Kasumi-1 (cell line): ENCODE measurements at regions not wholly inside any gene's neighbourhood (a gene's known extent, or its start where the extent isn't known, plus 50 kb on each side); places are given as distances from the start of the nearest gene placed in this dataset.
"Not testable (repeated sequence)": the region's sequence is repeated elsewhere in the genome, so short reads cannot be mapped to it uniquely, and the experiment has no call there.

Source experiments
- DNase-seq, 2 experiments: peaks; one replicate each; lab custom pipeline; 2025; lab: John Stamatoyannopoulos, UW

- no peak for DNase-seq
Measured at GRCh38 chr7:81135324-81135723, 216.5 kb upstream of the SEMA3C start.

- no peak for DNase-seq
Measured at GRCh38 chr7:81128011-81128410, 209.2 kb upstream of the SEMA3C start.

DNA sequence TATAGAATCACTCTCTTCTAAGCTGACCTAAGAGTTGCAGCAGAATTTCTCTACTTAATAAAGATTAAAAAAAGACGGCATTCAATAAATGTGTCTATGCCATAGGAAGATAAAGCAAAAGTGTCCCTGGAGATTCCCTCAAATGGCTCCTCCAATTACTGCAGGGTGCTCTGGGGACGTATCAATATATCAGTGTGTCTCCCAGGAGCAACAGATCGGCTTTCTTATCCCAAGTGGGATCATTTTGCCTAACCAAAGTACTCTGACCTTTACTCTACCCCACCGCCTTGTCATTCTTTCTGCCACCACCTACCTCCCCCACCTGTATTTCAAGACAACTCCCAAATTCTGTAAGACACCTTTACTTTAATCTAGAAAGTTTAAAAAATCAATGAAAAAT is 202.0 kb upstream of the SEMA3C start:
- no peak for DNase-seq

GRCh38 chr7:81120111-81120510 is 201.3 kb upstream of the SEMA3C start:
- DNase-seq, result no peak

- no peak for DNase-seq
Measured at GRCh38 chr7:81114633-81115032, 195.8 kb upstream of the SEMA3C start.

GRCh38 chr7:81112731-81113130 is 193.9 kb upstream of the SEMA3C start:
- DNase-seq, result no peak

GRCh38 chr7:81111781-81112540 is 193.1 kb upstream of the SEMA3C start:
- DNase-seq, result no peak

DNA sequence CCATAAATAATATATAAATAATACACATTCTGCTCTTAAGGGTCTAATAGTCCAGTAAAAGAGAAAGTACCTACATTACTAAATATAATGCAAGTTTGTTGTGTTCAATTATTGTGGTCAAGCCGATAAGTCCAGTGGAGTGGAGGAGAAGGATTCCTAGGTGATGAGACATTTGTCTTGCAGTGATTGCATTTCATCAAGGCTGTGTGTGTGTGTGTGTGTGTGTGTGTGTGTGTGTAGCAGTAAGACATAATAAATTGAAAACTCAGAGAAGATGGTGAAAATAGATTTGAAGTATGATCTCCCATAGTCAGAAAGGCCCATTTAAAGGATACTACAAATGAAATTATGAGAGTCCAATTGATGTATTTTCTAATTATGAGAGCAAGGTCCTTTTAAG is 192.5 kb upstream of the SEMA3C start:
- DNase-seq, result no peak

DNA sequence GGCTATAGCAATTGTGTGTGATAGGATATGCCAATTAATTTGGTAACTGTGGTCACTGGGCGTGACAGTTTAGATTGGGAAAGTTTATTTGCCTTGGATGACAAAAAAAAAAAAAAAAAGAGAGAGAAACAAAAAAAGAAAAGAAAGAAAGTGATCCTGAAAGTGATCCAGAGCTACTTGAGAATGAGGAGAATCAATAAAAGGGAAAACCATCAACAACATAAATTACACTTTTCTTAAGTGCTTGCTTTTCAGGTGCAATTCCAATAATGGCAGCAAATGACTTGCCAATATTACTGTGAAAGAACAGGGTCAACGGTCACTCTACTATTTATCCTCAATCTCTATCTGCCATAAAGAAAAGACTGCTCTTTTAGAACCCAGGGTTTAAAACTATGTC is 191.8 kb upstream of the SEMA3C start:
- no peak for DNase-seq

DNA sequence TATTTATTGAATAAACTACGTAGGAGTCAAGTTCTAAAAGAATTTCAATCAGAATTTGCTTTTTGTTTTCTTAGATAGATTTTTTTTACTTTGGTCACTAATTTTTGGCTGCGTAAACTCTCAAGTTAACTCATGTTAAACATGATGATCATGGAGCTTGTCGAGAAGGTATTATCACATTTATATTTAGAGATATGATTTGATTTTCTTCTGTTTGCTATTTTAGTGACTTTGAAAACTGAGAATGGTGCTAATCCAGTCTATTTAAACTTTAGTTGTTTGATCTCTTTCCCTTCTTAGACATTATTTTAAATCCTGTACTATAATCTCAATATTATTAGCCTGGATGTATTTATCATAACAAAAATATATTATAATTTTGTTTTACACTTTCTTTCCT is 179.4 kb upstream of the SEMA3C start:
- no peak for DNase-seq

GRCh38 chr7:81094952-81095351 is 176.1 kb upstream of the SEMA3C start:
- DNase-seq, result no peak

DNA sequence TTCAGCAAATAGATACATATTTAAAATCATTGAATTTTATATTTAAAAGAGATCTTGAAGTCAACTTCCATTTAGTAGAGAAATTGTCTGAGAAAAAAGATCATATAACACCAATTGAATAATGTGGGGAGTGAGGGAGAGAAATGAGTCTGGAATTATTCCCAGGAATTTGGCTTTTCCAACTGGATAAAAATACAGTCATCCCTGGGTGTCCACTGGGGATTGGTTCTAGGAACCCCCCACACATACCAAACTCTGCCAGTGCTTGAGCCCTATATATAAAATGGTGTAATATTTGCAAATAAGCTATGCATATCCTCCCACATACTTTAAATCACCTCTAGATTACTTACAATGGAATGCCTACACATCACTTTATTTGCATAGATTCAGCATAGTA is 162.8 kb upstream of the SEMA3C start:
- no peak for DNase-seq

DNA sequence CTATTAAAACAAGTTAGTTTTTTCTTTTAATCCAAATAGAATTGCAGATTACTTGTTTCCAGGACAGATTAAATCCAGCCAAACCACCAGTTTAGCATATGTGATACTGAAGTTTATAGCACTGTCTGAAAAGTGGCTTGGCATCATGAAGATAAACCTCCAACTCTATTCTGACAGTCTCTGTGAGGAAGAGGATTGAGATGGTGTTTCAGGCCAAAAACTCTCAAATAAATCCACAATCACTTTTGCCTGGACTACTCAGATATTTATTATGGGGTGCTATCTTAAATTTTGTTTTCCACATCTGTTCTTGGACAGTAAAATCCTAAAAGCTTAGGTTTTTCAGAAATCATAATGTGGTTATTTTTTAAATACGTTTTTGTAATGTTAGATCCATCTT is 161.7 kb upstream of the SEMA3C start:
- no peak for DNase-seq

- DNase-seq, result no peak
Measured at GRCh38 chr7:81079746-81080145, 160.9 kb upstream of the SEMA3C start.

DNA sequence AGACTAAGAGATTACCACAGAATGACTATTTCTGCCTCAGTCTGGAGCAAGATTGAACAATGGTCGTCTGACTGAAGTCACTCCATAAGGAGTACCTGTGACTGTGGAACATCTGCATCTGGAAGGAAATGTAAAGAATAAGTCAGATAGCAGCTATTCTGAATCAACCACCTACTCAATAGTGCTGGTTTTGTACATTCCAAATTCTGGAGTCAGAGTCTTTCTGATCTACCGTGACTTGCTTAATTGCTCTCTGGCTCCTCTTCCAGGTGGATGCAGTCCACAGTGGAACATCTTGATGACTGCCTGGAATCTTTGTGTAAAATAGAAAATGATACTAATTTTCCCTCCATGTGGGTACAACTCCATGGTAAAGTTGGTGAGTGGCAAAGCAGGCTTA is 156.3 kb upstream of the SEMA3C start:
- DNase-seq, result no peak

GRCh38 chr7:81074406-81074805 is 155.6 kb upstream of the SEMA3C start:
- no peak for DNase-seq

DNA sequence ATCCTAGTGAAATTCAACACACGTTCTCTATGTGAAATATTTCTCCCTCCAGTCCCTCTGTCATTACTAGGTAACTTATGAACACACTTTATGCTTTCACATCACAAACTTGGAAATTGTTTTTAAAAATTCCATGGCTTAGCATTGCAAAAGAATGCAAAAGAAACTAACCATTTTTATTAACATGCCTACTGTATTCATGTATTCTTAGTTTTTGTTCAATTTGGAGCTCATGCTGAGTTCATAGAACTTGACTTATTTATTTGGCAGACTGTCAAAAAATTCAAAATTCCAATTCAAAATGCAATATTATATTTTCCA is 155.0 kb upstream of the SEMA3C start:
- DNase-seq, result no peak

- no peak for DNase-seq
Measured at GRCh38 chr7:81070956-81071355, 152.1 kb upstream of the SEMA3C start.

DNA sequence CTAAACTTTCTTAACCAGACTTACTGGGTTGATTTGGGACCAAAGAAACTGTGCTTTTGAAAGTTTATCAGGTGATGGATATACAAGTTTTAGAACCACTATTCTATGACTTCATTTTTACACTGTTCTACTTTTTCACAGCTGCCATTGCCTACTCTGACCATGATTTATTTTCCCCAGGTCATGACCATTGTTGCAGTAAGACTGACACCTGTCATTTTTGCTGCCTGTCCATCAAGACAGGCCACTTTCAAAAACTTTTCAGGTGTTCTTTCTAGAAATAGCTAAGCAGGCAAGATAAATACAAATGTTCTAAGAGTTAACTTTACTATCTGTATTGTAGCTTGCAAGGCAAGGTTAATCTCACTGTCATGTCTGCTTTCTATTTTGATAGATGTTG is 147.9 kb upstream of the SEMA3C start:
- DNase-seq, result no peak

DNA sequence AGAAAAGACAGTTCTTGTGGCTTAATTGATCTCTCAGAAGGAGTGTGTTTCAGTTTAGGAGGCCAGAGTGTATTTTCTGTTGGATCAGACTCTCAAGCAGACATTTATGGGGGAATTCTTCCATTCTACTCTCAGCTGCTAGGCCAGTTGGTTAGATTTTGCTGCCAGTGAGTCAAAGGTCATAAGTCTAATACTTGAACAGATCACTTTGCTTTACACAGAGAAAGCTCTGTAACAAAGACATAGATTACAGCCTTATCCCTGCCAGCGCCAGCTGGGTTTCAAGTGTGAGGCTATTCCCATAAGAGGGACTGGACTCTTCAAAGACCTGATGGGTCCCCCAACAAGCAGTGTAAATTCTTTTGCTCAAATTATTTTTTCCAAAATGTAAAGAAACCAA is 145.6 kb upstream of the SEMA3C start:
- DNase-seq, result no peak

GRCh38 chr7:81062755-81063154 is 143.9 kb upstream of the SEMA3C start:
- no peak for DNase-seq

- not testable (repeated sequence) for DNase-seq
Measured at GRCh38 chr7:81057469-81057868, 138.6 kb upstream of the SEMA3C start.

GRCh38 chr7:81053623-81054022 is 134.8 kb upstream of the SEMA3C start:
- DNase-seq, result no peak

- no peak for DNase-seq
Measured at GRCh38 chr7:81051811-81052413, 133.1 kb upstream of the SEMA3C start.
